HG03469 (cell line): ENCODE measurements at regions not wholly inside any gene's neighbourhood (a gene's known extent, or its start where the extent isn't known, plus 50 kb on each side); places are given as distances from the start of the nearest gene placed in this dataset.
"Not testable (repeated sequence)": the region's sequence is repeated elsewhere in the genome, so short reads cannot be mapped to it uniquely, and the experiment has no call there.

ENCODE experiments used
- ATAC-seq: cut with Tn5 transposase; IDR thresholded peaks from one replicate; pipeline ENCODE4 v1.9.1; 2021; ENCODE audit warnings: mild to moderate bottlenecking, moderate library complexity, moderate number of reproducible peaks; ENCODE audit not compliant: unreplicated experiment

DNA sequence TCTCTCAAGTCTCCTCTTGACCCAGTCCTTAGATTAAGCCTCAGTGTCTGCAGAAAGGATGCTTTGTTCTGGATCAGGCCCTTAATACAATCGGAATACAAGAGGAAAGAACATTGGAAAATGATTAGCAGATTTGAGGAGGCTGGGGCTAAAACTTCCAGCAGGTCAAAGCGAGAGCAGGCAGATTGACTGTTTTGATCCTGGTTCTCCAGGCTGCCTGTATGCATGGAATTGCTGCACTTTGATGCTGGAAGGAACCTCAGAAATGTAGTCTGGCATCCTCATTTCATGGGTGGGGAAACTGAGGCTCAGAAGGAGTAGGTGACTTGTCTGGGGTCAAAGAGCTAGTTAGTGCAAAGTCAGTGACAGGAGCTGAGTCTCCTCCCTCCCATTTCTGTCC is 202.8 kb downstream of the EMX2 start:
- ATAC-seq, result no peak

DNA sequence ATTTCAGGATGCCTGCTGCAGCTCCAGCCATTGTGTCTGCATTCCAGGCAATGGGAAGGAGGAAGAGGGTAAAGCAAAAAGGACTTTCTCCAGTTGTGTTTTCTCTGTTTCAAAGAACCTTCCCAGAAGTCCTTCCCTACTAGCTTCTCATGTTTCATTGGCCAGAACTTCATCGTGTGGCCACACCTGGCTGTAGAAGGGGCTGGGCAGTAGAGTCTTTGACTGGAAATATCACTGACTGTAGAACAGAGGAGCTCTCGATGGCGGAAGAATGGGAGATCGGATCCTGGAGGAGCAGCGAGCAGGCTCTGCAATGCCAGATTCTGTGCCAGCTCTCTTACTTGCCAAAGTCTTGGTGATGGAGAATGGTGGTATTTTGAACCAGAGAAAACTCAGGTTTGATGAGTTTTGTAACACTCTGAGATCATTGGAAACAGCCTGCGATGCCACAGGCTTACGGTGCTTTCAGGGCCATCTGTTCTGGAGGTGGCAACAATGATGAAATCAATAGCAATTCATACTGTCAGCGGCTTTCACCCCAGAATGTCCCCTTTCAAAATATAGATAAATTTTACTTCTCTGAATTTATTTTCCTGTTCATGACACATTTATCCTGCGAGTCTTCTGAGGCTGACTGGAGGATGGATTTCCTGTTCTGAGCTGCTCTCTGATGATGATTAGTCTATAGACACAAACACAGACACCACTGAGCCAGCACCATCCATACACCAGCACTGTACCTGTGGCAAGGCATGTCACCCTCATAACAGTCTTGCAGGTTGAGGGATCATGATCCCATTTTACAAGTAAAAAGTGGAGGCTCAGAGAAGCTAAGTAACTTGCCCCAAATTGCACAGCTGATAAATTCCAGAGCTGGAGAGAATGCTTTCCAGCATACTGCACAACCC is 204.2 kb downstream of the EMX2 start:
- ATAC-seq, result no peak

DNA sequence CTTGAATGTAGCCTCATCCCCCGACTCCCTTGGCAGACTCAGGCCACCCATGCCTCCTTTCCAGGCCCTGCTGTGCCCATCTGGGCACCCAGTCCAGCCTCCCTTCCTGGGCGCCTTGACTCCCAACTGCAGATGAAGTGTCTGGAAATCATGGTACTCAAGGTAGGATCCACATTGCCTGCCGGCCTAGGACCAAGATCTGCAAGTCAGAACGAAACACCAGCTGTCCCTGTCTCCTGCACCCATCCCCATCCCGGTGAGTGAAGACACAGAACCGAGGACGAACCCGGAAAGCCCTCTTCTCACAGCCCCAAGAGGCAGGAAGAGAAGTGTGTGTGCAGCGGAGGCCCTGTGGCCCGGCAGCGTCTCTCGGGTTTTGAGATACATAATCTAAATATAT is 205.1 kb downstream of the EMX2 start:
- ATAC-seq, result no peak

DNA sequence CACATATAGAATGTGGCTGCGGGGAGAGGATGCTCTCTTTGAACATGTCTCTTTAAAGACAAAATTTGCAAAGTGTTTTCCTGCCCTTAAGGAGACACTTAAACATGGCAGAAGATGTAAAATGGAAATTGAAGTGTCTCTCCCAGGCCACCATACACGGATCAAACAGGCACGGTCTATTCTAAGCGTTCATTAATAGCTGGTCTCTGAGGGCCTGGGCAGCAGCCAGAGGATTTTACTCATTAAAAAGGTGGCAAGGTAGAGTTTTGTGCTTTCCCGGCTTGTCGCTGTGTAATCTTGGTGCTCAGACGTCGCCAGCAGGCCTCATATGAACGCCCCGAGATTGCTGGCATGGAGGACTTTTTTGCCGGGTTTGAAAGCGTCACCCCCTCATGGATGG is 205.5 kb downstream of the EMX2 start:
- ATAC-seq, result no peak

DNA sequence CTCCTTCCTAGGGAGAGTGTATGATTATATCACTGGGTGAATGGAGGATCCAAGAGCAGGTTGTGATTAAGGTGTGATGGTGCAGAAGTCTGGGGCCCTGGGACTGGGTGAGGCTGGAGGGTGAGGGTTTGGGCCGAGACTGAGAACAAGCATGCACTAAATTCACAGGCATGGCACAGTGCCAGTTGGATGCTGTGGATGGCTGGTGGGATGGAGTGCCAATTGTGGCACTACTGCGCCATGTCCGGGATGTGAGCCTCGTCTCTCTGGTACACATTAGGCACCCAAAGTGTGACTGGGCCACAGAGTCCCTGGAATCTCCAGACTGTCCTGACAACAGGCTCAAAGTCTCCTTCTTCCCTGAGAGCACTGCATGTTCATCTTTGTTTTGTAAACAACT is 208.1 kb downstream of the EMX2 start:
- no peak for ATAC-seq

GRCh38 chr10:117751259-117751658 is 208.7 kb downstream of the EMX2 start:
- ATAC-seq, result no peak

- no peak for ATAC-seq
These were observed 209.6 kb downstream of the EMX2 start for GRCh38 chr10:117752103-117752502.

GRCh38 chr10:117754770-117755658 is 212.5 kb downstream of the EMX2 start:
- no peak for ATAC-seq

DNA sequence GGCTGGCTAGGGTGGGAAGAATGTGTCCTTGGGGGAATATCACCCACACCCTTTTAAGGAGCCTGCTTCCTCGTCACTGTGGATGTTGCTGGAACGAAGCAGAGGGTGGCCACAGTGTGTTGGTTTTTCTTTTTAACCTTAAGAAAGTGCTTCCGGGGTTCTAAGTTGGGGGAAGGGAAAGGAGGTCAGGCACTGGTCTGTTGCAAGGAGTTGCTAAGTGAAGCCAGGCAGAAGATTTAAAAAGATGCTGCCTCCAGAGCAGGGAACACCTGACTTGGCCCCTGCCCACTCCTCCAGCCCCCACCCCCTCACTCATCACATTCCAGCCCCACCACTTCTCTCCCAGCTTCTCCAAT is 213.1 kb downstream of the EMX2 start:
- no peak for ATAC-seq

- no peak for ATAC-seq
These were observed 214.7 kb downstream of the EMX2 start for GRCh38 chr10:117757086-117757720.

DNA sequence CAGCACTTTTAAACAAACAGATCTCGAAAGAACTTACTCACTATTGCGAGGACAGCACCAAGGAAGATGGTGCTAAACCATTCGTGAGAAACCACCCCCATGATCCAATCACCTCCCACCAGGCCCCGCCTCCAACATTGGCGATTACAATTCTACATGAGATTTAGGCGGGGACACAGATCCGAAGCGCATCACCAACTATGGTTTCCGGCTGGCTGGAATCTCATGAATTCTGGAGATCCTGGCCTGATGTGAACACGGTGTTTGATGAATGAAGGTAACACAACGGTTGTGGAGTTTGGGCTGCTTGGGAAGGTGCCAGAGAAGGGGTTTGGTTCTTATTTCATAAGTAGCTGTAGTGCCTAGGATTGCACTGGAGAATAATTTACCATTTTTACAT is 216.7 kb downstream of the EMX2 start:
- ATAC-seq, result no peak

DNA sequence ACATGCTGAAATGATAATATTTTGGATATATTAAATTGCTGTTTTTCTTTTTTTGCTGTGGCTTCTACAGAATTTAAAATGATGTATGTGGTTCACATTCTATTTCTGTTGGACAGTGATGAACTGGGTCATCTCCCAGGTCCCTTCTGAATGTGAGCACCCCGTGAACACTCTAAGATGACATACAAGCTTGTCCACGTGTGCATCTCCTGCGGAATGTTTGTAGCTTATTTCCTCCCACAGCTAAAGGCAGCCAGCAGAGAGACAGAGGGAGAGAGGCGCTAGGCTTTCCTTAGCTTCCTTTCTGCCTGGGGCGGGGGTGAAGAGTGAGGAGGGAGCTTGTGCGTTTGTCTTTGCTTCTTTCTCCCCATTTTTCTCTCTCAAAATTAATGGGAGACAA is 219.1 kb downstream of the EMX2 start:
- ATAC-seq, result no peak

- no peak for ATAC-seq
These were observed 219.7 kb downstream of the EMX2 start for GRCh38 chr10:117762126-117762818.

GRCh38 chr10:117762819-117763172 is 220.2 kb downstream of the EMX2 start:
- ATAC-seq, result no peak

GRCh38 chr10:117763528-117763927 is 221.0 kb downstream of the EMX2 start:
- no peak for ATAC-seq

DNA sequence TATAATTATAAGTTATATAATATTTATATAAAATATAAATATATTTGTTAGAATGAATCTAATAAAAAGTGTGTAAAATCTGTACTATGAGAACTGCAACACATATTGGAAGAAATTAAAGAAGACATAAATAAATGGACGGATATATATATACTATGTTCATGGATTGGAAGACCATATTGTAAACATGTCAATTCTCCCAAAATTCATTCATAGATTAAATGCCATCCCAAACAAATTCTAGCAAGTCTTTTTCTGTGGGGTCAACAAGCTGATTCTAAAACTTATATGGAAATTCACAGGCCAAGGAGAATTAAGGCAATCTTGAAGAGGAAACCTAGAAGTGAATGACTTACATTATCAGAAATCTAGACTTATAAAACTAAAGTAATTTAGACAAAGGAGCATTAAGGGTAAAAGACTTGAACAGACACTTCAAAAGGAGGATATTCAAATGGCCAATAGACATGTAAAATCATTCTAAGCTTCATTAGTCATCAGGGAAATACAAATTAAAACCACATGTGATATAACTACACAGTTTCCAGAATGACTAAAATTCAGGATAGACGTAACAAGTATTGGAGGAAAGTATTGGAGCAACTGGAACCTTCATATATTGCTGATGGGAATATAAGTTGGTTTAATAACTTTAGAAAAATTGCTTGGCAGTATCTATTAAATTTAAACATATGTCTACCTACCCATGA is 225.9 kb downstream of the EMX2 start:
- ATAC-seq, result no peak

- ATAC-seq, result no peak
These were observed 233.0 kb downstream of the EMX2 start for GRCh38 chr10:117775526-117775925.

GRCh38 chr10:117777222-117777621 is 234.7 kb downstream of the EMX2 start:
- ATAC-seq, result not testable (repeated sequence)

DNA sequence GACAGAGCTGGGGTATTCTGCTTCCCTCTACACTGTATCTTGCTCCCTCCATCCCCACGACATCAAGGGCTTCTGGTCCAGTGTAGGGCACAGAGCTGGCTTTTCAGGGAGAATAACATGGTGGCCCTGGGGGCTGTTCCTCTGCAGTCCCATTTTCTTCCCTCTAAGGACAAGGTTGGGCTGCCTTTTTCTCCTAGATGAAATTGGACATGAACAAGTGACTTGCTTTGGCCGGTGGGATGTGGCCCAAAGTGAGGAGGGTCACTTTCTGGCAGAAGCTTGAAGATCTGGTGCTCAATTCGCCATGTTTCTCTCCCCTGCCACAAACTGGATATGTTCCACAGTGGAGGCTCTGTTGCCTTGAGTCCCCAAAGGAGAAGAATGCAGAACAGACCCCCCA is 235.7 kb downstream of the EMX2 start:
- no peak for ATAC-seq

- no peak for ATAC-seq
These were observed 237.9 kb downstream of the EMX2 start for GRCh38 chr10:117780411-117780810.
